ENCODE measurements at regions not wholly inside any gene's neighbourhood (a gene's known extent, or its start where the extent isn't known, plus 50 kb on each side); places are given as distances from the start of the nearest gene placed in this dataset.
"Not testable (repeated sequence)": the region's sequence is repeated elsewhere in the genome, so short reads cannot be mapped to it uniquely, and the experiment has no call there.

GRCh38 chr2:190584980-190585661, 50.6 kb upstream of the NEMP2 start:
- no peak for DNase-seq

DNA sequence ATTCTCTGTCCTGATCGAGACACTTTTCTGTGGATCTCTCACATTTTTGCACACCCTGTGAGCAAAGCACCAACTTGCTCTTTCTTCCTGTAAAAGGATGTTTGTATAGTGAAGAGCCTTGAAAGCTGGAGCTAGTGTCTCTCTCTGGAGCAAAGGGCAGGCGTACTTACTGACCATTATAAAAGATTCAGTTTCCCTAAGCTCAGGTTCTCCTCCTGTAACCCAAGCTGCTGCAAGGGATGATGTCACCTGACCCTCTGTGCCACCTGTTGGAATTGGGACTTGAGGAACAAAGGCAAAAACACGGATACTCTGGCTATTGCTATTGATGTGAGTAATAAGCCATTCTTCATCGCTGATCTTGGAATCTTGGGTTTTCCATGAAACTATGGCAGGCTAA, 52.6 kb upstream of the NEMP2 start:
- DNase-seq = no peak

GRCh38 chr2:190589008-190589407, 54.5 kb upstream of the NEMP2 start:
- DNase-seq = no peak

DNA sequence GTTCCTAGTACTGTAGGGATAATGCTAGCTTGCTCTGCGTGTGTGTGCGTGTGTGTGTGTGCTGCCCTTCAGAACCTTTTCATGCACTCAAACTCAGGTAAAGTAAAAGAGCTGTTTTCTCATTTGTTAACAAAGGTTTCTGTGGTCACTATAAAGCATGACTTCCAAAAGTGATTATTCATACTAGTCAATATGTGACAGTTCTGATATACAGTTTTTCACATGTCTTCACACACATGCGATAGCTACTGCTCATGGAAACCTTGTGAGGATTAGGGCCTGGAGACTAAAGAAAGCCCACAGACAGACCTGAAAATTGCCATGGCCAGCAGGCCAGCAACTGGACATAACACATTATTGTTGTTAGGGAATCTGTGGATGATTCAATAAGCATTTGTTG, 56.9 kb upstream of the NEMP2 start:
- DNase-seq = no peak

DNA sequence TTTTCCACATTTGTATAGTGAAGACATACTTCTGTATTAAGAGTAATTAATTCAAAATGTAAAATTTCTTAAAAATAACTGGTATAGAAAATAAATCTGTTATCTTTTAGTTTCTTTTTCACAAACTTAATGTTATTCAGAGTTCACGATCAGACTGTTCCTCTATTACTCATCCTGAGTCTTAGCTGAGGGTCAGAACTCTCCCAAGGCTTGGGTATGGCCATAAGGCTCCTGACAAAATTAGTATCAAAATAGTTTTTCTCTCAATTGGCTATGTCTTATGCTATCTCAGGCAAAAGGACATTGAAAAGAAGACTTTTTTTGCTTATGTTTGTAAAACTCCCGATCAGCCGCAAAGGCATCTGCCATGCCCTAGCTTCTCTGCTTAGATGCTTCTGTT, 56.1 kb upstream of the NAB1 start:
- no peak for DNase-seq

- not testable (repeated sequence) for DNase-seq
These were observed 53.0 kb upstream of the NAB1 start for GRCh38 chr2:190595879-190596278.

- DNase-seq = peak; percentile 79
These were observed 51.9 kb upstream of the NAB1 start for GRCh38 chr2:190596993-190597392.

DNA sequence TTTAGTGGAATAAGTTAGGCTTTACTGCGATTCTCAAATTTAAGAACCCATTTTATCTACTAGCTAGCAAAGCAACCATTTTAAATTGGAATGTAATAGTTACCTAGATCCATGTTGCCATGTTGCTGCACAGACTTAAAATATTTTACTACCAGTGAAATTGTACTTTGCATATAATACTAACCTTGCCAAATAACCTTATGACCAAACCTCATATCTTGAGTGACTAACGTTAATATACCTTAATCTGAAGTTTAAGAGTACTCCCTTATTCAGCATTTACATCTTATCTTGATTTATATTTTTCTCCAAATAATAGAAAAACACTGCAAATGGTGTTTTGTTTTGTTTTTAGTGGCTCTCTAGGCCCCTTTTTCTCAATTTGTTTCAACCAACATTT, 50.3 kb upstream of the NAB1 start:
- DNase-seq = no peak

- no peak for DNase-seq
These were observed 49.8 kb upstream of the NAB1 start for GRCh38 chr2:190599073-190599472.
